ENCODE measurements at regions not wholly inside any gene's neighbourhood (a gene's known extent, or its start where the extent isn't known, plus 50 kb on each side); places are given as distances from the start of the nearest gene placed in this dataset.

DNA sequence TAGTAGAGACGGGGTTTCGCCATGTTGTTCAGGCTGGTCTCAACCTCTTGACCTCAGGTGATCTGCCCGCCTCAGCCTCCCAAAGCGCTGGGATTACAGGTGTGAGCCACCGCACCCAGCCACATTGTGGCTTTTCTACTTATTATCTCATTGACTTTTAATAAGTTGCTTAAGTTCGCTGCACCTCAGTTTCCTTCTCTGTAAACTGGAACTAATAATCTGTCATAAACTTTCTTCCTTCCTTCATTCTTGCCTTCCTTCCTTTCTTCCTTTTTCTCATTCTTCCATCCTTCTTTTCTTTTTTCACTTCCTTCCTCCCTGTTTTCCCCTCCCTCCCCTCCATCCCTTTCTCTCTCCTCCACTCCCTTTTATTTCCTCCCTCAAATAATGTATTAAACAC lies 192.2 kb downstream of the MAF start:
- in situ Hi-C loops (cut with HindIII; ENCODE audit: low sequenced_read_pairs): no loop called here

DNA sequence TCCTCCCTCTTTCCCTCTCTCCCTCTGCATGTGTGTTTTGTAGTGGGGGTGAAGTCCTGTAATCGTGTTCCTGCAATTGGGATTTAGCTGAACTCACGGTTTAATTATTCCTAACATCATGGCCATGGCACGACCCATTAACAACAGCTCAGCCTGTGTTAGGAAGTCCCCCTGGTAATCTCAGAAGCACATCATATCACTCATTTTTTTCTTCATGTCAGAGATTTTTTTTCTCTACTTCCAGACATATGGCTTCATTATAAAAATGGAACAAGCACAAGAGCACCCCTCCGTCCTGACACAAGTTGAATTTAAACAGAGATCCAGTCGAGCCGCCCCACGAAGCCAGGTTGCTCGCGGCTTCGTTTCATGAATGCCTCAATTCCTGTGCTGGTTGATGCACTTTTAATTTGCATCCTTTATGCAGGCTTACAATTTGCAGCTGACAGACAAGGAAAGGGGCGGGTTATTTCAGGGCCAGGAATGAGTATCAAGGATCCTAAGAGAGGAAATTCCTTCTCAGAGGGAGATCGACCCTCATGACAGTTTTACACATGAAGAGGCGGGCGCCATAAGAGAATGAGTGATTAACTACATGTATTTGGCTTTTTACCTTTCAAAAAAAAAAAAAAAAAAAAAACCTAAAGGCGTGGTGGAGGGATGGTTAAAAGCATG lies 192.9 kb downstream of the MAF start:
- in situ Hi-C loops (cut with HindIII; ENCODE audit: low sequenced_read_pairs): no loop called here

DNA sequence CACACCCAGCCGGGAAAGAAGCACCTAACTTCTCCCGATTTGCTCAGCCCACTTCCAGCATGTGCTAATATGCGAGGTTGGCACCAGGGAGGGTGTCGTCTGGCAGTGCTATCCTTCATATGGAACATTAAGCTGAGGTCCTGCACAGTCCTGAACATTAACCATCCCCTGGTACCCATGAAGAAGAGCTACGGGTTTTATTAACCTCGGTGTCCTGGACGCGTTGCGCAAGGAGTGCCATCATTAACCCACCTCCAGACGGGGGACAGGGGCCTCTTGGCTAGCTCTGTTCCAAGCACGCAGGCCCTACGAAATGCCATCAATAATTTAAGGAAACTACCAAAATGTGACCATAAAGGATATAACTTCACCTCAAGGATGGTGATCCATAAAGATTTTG lies 193.5 kb downstream of the MAF start:
- in situ Hi-C loops (cut with HindIII; ENCODE audit: low sequenced_read_pairs): no loop called here

DNA sequence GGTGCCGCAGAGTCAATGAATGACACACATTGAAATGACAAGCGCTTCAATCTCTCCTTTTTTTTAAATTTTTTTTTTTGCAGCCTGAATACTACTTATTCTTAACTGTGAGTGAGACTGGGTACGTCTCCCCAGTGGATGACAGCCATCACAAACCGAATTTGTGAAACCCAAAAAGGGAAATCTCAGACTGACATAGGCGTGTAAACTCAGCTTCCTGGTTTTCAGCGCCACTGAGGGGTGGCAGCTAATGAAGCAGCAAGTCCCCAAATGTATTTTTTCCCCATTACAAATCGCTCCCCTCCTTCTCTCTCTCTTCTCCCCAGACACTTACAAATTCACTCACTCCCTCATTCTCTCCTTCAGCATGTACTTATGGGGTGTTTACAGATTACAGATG lies 196.0 kb downstream of the MAF start:
- in situ Hi-C loops (cut with HindIII; ENCODE audit: low sequenced_read_pairs): no loop called here

DNA sequence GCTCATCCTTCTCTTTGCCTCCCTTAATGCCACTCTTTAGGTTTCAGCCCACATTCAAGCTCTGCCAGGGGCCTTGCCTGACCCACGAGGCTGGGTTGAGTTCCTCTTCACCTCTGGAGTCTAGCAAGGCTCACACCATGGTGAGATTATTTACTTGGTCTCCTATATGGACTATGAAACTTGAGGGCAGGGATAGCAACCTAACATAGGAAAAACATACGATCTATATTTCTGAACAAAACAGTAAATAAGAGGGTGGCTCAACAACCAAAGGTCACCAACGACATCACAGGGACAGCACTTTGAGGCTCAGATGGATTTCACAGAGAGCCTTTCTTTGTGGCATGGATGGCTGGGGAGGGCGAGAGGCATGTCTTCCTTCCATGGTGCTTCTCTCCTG lies 197.0 kb downstream of the MAF start:
- in situ Hi-C loops (cut with HindIII; ENCODE audit: low sequenced_read_pairs): no loop called here

DNA sequence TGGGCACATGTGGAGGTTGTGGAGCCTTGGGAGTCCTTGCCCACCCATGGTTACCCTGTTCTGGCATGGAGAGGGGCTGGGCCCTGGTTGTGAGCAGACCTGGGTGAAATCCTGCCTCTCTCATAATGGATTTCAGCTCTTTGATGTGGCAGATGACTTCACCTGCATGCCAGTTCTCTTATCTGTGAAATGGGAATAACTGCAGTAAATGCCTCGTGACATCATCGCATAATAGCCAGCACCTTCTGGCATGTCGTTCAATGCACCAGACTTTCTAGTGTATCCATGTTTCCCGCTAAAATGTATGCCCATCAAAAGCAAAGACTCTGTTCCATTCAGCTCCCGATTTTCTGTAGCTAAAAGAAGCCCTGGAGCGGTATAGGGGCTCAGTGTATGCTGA lies 197.6 kb downstream of the MAF start:
- in situ Hi-C loops (cut with HindIII; ENCODE audit: low sequenced_read_pairs): no loop called here

DNA sequence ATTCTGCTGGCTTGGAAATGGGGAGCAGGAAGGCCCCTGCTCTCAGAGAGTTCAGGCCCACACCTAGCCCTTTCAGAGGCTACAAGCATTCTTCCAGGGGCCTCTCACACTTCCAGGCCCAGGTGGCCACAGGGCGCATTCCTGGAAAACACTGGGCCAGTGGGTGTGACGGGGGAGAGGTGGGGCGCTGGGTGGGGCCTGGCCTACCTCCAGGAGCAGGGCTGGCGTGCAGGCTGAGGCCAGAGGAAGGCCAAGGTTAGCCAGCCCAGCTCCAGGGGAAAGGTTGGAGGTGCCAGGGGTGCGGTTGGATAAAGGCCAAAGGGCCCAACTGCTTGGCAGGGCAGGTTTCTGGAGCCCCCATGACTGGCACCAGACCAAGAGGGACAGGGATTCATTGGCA lies 198.2 kb downstream of the MAF start:
- in situ Hi-C loops (cut with HindIII; ENCODE audit: low sequenced_read_pairs): no loop called here

DNA sequence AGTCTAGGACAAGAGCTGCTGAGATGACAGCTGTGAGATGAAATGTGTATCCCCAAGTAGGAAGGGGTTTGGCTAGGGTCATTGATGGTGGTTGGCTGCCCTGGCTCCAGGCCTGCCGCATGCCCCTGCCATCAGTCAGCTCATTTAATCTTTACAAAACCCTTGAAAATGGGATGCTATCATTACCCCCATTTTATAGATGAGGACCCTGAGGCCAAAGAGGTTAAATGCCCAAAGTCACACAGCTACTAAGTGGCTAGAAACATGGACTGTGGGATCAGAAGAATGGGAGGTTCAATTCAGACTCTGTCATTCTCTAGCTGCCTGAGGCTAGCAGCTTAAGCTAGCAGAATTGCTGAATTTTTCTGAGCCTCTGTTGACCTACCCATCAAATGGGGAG lies 198.8 kb downstream of the MAF start:
- in situ Hi-C loops (cut with HindIII; ENCODE audit: low sequenced_read_pairs): no loop called here

DNA sequence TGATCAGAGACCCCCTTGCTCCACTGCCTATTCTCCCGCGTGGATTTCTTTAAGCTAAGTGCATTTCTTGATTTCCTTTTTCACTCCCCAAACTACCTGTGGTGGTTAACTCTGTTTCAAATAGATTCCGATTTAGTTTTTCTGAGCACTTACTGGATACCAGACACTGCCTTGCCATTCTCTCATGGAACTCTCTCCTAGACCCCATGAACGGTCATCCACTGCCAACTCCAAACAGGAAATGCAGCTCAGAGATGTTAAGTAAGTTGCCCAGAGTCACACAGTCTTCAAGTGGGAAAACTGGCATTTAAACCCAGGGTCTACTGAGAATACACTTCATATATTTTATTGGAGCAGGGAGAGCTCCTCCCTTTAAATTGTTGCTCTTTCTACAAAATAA lies 199.4 kb downstream of the MAF start:
- in situ Hi-C loops (cut with HindIII; ENCODE audit: low sequenced_read_pairs): no loop called here

DNA sequence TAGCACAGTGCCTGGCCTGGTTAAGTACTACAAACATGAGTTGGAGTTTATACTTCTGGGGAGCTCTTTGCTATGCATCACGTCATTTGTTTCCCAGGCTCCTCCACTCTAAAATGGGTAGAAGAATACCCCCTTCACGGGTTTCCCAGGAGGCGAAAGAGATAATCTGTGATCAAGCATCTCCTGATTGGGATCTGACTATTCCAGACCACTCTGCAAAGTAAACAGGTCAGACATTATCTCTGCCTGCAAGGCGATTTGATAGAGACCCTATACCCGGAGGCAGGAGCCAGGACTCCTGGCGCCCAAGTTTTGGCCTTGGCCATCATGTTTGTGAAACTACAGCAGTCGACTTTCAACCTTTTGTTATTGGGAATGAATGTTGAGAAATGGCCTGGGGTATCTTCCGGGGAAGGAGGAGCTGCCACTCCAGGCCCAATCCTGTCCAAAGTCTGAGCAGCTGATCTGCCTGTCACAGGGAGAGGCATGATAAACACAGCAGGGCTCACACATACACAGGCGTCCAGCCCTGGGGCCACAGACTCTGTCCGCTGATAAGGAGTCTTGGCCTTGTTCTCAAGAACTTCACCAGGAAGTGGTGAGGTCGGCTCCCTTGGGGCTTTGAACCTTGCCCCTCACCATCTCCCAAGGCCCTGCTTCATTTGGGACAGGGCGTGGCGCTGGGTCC lies 199.9 kb downstream of the MAF start:
- in situ Hi-C loops (cut with HindIII; ENCODE audit: low sequenced_read_pairs): no loop called here

DNA sequence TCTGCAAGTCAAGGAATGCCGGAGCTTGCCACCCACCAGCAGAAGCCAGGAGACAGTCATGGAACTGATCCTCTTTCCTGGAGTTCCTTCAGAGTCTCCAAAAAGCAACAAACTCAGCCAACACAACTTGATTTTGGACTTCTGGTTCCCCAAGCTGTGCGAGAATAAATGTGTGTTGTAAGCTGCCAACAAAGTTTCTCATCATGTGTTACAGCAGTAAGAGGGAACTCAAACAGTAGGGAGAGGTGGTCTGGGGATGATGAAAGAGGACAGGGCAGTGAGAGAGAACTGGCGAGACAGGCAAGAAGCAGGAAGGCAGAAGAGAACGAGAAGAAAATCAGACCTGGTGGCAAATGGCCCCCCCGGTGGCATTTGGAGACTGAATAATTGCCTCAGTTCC lies 204.9 kb downstream of the MAF start:
- in situ Hi-C loops (cut with HindIII; ENCODE audit: low sequenced_read_pairs): no loop called here

DNA sequence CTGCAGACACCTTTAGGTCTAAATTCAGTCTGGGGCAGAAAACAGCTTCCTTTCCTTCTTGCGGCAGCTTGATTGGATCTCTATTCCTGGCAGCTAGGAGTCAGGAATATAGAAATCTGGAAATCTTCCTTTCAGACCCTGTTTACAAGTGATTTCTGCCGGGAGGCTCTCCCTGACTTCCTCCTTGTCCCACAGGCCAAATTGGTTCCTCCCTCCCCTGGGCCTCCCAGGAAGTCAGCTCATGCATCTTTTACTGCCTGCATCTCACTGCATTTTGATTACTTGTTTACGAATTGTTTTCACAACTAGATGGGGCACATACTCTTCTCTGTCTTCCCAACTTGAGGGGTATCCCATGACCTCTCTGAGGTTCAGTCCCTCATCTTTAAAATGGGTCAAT lies 206.3 kb downstream of the MAF start:
- in situ Hi-C loops (cut with HindIII; ENCODE audit: low sequenced_read_pairs): no loop called here

DNA sequence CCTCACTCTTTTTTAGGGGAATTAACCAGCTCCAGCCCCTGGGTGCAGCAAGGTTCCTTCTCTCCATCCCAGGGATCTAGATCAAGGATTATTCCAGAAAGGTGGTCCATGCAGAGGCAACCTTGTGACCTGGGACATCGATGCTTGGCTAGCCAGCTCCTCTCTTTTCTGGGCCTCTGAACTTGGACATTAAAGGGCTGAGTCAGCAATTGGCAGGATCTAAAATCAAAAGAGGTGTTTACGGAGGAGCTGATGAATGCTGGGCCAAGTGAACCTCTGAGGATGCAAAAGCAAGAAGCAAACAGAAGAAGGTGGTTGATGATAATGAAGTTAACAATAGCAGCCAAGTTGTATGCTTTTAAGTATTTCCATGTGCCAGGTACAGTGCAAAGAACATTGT lies 207.0 kb downstream of the MAF start:
- in situ Hi-C loops (cut with HindIII; ENCODE audit: low sequenced_read_pairs): no loop called here

DNA sequence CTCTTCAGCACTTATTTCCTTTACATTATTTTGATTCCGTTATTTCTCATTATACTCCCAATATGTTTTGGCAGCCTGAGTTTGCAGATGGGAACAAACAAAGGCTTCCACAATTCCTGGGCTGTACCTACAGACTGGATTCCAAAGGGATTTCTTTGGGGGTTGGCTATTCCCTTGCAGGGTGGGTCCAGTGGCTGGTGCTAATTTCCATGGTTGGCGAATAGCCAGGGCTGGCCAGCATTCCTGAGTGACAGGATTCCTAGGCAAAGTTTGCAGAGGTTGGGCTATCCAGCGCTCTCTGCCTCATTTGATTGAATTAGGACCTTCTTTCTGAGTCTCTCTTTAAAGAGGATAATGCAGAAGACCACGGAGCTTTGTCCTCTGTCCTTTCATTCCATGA lies 207.4 kb downstream of the MAF start:
- in situ Hi-C loops (cut with HindIII; ENCODE audit: low sequenced_read_pairs): no loop called here

DNA sequence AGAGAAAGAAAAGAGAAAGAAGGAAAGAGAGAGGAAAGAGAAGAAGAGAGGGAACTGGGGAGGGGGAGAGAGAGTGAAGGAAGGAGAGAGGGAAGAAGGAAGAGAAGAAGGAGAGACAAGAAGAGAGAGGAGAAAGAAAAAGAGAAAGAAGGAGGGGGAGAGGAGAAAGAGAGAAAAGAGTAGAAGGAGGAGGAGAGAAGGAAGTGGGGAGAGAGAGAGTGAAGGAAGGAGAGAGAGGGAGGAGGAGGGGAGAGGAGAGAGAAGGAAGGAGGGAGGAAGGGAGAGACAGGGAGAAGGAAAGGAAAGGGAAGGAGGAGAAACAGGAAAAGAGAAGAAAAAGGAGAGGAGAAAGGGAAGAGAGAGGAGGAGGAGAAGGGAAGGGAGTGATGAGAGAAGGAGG lies 208.5 kb downstream of the MAF start:
- in situ Hi-C loops (cut with HindIII; ENCODE audit: low sequenced_read_pairs): no loop called here

DNA sequence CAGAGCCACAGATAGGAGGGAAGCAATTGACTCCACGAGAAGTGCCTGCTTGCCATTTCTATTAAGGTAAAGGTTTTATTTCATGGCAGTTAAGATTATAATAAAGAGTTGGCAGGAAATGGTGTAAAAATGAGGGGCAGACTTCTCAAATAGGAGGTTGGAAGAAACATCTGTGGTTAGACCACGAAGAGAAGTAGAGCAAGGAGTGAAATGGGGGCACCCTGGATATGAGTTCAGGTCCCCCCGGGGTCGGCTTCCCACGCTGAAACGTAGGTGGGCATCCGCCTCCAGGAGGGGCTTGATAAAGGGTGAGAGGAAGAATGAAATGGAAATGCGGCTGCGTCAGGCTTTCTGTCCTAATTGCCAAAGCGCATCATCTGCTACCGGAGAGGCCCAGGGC lies 209.1 kb downstream of the MAF start:
- in situ Hi-C loops (cut with HindIII; ENCODE audit: low sequenced_read_pairs): no loop called here

DNA sequence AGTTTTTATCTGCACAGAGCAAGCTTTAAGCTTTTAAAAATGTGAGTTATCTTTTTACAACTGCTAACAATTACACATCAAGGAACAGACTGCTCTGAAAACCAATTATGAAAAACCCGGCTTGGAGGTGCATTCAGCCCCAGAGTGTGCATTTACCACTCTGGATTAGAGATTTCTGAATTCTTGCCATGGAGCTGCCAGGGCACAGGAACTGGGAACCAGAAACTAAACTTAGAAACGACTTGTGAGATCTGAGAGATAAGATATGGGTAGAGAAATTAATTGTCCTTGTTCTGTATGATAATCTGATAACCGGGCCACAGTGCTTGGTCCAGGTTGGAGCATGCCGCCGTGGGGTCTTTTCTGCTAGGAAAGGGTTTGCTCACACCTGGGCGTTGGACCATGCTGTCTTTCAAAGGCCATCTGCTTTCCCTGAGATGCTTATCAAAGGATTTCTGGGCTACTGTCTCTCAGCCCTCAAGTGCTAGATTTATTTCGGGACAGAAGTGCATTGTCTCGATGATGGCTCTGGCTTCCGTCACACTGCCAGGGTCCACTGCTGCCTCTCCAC lies 210.0 kb downstream of the MAF start:
- in situ Hi-C loops (cut with HindIII; ENCODE audit: low sequenced_read_pairs): no loop called here

DNA sequence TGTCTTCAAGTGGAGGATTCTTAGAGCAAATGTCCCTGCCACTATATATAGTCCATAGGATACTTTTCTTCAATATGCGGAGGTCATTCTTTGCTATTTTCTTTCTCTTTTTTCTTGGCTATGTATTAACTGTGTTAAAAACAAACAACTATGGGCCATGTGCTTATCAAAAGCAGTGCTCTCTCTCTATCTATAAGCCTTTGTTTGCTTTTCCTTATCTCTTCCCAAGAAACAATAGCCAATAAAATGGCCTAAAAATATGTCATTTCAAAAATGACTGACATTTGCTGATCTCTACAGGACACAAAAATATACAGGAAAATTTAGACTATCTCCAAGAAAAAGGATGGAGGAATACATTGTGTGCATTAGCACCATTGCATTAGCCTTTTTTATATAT lies 212.1 kb downstream of the MAF start:
- in situ Hi-C loops (cut with HindIII; ENCODE audit: low sequenced_read_pairs): no loop called here

DNA sequence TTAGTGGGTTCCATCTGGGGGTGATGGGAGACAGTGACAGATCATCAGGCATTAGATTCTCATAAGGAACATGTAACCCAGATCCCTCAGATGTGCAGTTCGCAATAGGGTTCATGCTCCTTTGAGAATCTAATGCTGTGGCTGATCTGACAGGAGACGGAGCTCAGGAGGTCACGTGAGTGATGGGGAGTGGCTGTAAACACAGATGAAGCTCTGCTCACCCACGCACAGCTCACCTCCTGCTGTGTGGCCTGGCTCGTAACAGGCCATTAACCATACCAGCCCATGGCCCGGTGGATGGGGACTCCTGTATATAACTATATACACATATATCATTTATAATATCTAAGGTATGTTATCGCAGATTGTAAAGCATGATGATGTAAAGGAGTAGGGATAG lies 214.2 kb downstream of the MAF start:
- in situ Hi-C loops (cut with HindIII; ENCODE audit: low sequenced_read_pairs): no loop called here

DNA sequence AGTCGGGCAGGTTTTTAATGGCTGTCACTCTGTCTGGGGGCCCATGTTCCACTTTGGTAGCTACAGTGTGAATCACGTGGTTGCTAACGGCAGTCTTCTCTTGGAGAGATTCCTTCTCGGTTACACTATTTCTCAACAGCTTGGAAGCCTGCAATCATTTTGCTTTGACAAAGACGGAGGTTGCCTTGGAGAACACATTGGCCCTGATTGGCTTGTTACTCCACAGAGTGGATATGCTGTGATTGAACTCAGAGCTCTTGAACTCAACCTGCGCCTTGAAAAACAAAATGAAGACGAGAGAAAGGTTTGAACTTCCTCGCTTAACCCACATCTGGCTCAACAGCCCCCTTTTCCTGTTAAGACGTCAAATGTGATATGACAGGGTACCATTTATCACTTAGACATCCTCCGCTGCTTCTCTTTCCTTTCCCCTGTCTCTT lies 218.9 kb downstream of the MAF start:
- in situ Hi-C loops (cut with HindIII; ENCODE audit: low sequenced_read_pairs): no loop called here

DNA sequence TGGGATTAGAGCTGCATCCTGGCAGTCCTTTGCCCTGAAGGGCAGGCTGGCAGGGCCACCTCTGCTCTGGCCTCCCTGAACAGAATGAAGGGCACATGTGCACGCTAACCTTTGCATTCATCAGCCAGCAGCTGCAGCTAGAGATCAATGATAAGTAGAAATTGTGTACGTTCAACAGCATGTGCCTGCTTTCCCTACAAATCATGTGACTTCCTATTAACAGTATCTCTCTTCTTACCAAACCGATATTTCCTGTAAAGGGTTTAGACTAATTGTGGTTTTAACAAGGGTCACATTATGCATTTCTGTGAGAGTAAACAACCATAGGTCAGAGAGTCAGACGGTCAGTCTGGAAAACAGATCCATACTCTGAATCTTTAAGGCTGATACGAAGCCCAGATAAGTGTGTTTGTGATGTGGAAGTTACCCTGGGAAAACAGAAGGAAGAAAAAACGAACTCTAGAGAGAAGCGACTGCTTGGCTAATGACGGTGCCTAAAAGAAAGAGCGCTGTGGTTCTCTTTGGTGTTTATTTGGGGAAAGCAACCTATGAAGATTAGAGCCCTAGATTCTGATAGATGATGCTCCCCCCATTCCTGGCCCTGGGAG lies 219.4 kb downstream of the MAF start:
- in situ Hi-C loops (cut with HindIII; ENCODE audit: low sequenced_read_pairs): no loop called here

DNA sequence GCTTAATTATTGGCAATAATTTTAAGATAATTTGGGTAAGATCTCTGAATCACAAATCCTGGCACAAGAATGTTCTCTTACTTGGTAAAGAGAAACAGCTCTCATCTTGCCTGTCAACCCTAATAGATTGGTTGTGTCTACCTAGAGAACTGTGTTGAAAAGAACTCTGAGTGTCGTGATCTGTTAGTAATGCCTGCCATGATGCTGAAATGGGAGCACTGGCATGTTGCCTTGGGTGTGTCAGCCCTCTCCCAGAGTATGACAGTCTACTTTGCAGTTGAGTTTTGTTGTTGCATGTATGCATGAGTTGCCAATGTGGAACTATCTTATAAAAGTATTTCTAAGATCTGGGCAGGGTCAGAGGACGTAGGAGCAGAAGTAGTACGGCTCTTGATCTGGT lies 221.4 kb downstream of the MAF start:
- in situ Hi-C loops (cut with HindIII; ENCODE audit: low sequenced_read_pairs): no loop called here
